OCI-LY3 (cell line): ENCODE measurements at regions not wholly inside any gene's neighbourhood (a gene's known extent, or its start where the extent isn't known, plus 50 kb on each side); places are given as distances from the start of the nearest gene placed in this dataset.

ENCODE experiments used
- CTCF ChIP-seq: fragments of 200-600, 300-600 bp; sonication (generic); IDR thresholded peaks from 2 replicates; pipeline ENCODE4 v1.5.1; 2014; ENCODE audit warnings: antibody characterized with exemption, low read length, low read depth
- EZH2phosphoT487 ChIP-seq: fragments of 200-600 bp; shearing (Covaris generic); IDR thresholded peaks from 2 replicates; pipeline ENCODE4 v1.6.1; 2018; ENCODE audit warnings: antibody characterized with exemption, mixed run types, low read depth

DNA sequence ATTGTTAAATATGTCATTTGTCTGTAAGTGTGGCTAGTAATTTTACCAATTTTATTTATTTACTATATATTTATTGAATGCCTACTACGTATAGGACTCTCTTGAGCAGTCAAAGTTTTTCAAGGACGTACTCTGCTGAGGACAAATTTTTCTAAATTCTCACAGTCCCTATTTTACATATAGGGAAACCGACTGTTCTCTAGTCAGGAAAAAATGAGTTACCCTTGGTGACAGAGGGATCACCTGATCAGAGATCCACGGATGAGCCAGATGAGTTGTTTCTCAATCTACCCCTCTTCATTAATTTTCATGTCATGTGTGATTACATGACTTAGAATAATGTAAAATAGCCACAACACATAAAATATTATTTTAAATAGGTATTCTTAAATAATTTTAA lies 96.2 kb upstream of the SLC38A2 start:
- TF ChIP-seq CTCF (no peak), EZH2phosphoT487 (no peak)
